ENCODE measurements at regions not wholly inside any gene's neighbourhood (a gene's known extent, or its start where the extent isn't known, plus 50 kb on each side); places are given as distances from the start of the nearest gene placed in this dataset.

DNA sequence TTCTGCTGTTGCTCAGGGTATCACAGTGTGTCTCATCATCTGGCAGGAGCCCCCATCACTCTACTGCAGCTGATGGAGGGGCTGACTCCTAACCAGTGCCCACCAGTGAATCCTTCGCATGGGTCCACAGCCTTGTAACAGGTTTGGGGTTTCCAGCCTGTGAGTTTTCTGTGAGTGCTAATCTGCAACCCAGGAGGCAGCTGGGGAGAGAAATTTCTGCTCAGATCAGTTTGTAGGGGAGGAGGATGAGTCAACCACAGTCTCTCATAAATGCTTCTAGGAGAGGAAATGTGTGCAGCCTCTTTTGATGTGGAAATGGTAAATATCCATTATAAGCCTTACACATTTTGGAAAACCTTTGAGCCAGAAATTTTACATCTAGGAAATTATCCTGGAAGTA lies 871.3 kb downstream of the AACS start:
- DNase-seq: no peak

- DNase-seq: no peak
Observed at GRCh38 chr12:125944446-125944845, 879.2 kb downstream of the AACS start.

DNA sequence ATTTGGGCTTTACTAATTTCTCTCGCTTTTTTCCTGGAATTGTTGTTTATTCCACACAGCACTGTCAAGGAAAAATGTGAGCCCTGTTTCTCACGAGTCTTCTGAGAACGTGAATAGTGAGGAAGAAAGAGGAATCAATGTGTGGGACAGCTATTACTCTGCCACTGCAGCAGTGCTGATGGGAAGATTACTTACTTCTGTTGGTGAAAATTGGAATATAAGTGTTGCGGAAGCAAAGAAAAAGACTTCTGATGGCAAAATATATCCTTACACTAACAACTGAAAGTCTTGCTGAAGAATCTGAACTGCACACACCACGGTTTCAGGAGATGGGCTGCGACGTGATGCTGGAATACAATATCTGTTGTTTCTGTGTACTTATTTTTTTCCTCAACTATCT lies 884.2 kb downstream of the AACS start:
- no peak for DNase-seq

DNA sequence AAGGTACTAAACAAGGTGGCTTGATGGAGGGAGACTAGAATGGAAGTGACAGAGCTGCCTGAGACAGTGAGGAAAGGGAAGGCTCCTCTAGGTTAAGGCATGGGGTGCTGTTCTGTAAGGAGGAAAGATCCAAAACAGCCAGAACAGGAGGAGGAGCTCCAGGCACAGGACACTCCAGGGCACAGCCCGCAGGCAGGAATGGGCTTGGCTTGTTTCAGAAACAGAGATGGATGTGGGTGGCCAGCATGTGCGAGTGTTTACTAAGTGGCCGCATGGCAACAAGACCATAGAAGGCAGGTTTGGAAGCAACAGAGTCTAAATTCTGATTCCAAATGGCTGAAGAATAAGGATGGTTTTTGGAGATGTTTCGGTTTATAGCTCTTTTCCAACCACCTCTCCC lies 889.1 kb downstream of the AACS start:
- no peak for DNase-seq

- DNase-seq: no peak
Observed at GRCh38 chr12:125956186-125956585, 891.0 kb downstream of the AACS start.

DNA sequence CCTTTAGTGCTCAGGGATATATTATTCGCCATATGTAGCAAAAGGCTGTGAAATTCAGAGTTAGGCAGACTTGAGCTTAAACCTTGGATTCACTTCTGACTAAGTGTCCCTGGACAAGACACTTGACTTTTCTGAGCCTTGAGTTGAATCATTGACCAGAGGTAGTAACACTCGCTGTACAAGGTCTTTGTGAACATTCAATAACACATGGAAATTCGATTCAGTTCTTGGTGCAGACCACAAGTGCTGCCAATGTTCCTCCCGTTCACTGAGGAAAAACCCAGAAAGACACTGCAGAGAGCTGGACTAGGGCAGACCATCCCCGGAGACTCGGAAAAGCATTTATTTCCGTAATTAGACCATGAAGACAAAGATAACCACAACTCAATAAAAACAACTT lies 901.4 kb downstream of the AACS start:
- DNase-seq: no peak

DNA sequence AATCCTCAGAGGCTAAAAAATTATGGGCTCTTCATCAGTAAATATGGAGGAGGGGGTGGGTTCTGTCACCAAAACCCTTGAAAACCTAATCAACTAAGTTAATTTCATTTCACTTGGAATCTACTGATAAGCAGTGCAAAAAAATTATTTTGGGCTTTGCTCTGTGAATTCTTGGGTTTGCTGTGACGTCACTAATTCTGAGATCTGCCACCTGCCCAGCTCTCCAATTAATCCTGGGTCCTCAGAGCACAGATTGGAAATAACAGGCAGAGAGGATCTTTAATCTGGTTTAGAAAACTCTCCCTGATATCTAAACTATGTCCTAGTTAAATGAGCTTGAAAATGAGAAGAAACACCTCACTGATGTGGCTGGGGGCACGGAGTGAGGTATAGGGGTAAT lies 903.2 kb downstream of the AACS start:
- no peak for DNase-seq

- DNase-seq: no peak
Observed at GRCh38 chr12:125971981-125972380, 906.7 kb downstream of the AACS start.

DNA sequence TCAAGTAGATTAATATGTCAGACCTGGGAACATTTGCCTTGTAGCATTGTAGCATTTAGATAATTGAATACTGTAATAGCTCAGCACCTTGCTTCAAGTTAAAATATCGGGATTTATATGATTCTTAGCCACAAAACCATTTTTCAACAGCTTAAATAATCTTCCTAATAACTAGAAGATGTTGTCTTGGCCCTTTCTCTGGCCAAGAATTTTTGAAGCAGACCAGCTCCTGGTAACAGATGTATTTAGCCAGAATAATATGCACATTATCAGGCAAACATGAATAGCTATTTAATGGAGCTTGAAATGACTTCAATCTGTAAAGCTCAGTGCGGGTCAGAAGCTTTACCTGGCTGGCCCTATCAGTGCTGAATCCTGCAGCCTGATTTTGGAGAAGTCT lies 913.1 kb downstream of the AACS start:
- DNase-seq: no peak

GRCh38 chr12:125981610-125982253 lies 916.5 kb downstream of the AACS start:
- no peak for DNase-seq

DNA sequence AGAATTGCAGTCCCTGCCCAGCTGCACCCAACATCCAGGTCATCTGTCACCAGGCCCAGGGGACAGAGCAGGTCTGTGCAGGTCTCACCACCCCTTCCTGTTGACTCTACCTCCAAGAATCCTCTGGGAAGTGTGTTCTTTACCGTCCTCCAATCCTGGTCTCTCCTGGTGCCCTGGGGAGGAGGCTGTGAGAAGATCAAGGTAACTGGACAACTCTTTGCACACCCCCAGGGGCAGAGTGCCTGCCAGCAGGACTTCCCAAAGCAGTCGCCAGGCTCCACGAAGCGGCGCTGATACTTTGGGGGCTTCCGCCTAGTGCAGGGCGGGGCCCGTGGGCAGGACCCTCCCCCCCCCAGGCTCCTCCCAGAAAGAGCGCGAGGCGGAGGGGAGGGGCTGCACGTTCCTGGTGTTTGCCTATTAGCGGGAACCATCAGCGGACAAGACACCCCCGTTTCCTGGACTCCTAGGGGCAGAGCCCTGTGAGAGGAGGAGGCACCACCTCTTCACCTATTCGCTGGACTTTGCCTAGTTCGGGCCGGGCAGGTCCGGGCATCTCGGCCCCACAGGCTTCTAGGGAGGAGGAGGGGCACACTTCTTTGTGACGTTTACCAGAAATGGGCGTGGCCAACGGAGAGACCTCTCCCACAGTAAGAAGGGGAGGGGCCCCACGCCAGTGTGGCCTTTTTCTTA lies 918.0 kb downstream of the AACS start:
- no peak for DNase-seq

- no peak for DNase-seq
Observed at GRCh38 chr12:125983784-125984500, 918.7 kb downstream of the AACS start.

DNA sequence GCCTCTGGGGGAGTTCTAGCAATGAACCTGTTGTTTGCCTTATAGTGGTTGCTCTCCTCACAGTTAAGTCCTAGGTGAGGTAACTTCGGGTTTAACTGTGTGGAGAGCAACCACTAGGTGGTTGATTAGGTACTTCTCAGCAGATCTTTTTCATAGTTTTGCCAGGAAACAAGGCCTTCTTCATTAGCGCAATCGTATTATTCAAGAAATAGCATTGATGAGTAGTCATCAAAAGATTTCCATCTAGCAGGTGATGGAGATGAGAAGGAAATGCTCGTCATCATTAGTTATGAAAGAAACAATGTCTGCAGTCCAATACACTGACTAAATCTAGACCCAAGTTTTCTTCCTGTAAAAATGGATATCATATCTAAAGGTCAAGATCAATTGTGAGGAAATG lies 923.3 kb downstream of the AACS start:
- DNase-seq: no peak

DNA sequence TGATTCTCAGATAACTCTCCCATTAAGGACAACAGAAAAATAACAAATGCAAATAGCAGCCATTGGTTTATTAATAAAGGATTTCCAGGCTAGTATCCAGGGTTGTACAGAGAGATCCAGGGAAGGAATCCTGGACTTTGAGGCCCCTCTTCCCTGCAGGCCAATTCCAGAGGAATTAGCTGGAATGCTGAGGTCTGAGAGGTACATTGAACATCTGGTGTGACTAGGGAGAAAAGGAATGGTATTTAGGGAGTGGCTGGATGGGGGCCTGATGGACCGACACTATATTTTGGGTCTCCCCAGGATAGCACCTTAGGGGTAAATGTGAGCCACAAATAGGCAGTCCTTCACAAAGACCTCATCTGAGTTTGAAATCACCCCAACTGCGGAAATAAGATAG lies 924.5 kb downstream of the AACS start:
- no peak for DNase-seq

DNA sequence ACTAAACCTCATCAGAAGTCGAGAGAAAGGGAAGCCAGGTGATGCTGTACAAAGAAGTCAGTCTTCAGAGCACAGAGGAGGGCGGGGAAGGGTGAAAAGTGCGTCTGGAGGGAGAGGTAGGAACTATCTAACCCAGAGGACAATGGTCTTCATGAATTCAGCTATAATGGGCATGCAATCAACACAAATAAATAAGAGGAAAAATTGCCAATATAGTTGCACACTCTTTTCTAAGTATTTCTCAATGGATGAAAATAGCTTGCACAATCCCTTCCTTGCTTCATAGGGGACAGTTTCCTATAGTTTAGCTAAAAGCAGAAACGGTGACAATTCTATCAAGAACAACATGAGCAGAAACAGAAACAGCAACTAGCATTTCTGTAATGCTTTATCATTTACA lies 931.2 kb downstream of the AACS start:
- DNase-seq: no peak

GRCh38 chr12:125999628-126000027 lies 934.4 kb downstream of the AACS start:
- DNase-seq: no peak

DNA sequence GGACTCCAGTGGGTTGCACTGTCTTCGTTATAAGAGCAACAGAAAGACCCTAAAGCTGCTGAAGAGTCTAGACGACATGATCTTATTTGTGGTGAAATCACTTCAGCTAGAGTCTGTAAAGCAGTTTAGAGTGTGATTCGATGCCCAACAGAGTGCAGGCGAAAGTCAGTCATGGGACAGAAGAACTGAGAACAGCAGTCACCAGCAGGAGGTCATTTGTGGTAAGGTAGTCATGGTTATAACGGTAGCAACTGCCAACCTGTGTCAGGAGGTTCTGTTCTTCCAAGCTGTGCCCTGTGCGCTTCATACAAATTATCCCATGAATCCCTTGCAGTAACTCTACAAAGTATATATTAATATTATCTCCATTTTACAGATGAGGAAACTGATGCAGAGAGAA lies 954.1 kb downstream of the AACS start:
- DNase-seq: no peak

DNA sequence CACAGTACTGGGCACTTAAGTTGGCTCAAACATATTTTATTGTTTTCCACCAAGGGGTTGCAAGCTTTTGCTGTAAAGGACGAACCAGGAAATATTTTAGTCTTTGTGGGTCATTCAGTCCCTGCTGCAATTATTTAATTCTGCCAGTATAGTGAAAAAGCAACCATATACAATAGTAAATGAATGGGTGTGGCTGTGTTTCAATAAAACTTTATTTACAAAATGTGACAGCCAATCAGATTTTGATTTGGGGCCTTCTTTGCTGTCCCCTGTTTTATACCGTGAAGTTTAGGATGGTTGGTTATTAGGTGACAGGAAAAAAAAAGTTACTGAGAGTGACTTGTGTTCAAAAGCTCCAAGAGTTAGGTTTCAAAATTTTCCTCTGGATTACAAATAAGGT lies 956.4 kb downstream of the AACS start:
- no peak for DNase-seq

DNA sequence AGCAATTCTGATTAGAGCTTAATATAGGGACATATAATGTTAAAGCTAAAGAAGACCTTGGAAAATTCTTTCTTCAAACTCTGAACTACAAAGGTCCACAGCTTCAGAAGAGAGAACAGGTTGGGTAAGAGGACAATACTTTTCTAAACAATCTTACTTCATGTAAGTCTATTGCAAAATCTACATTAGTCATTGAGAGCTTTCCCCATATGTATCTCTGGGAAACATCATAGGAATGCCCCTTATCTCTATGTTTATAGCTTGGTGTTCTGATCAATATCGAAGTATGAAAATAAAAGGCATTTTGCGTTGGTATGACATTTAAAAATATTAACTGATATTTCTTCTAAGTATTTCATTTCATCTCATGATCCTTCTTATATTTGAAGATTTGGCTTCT lies 962.6 kb downstream of the AACS start:
- DNase-seq: no peak

DNA sequence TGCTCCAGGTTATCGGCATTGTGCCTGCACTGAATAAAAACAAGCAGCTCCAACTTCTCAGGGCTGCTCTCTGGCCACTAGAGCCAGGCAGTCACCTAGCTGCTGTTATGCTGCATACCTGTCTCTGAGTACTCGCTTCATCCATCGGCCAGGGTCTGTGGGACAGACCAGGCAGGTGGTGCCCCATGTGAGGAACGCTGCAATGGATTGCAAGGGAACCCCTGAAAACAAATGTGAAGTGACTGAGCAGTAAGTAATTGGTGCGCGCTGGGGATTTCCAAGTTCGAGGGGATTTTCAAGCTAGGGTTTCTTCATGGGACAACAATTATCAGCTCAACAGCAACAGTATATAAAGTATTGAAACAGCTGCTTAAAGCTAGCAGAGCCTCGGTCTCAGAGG lies 965.3 kb downstream of the AACS start:
- no peak for DNase-seq

- no peak for DNase-seq
Observed at GRCh38 chr12:126033751-126034150, 968.5 kb downstream of the AACS start.

- DNase-seq: no peak
Observed at GRCh38 chr12:126036348-126036747, 971.1 kb downstream of the AACS start.

DNA sequence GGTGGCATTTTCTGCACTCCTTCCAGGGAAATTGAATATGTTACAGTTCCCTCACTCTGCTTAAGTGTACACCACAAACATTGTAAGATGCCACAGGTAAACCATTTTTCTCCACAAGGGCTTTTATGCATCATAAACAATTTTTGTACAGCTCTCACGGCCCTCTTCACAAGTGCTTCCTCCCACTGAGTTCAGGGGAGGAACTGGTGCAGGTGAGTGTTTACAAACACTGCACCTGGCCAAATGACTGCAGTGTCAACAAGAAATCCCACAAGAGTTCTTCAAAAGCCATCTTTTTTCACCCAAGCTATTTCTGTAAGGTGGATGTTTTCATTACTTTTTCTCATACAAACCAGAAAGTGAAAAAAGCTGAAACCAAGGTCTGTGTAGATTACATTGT lies 973.2 kb downstream of the AACS start:
- DNase-seq: no peak

DNA sequence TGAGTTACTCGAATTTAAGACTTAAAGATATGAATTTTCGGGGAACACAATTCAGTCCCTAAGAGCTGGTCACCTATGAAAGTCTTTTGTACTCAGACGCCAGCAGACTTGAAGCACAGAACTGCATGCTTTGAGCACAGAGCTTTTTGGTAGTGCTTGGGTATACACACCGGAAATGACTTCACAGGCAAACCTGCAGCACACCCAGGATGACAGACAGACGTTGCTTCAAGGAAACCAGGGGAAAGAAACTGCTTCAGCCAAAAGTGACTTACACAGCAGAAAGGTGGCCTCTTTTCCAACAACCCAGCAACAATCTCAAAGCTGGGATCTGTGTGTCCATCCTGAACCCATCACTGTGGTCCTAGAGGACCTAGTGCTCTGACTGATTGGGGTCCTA lies 975.1 kb downstream of the AACS start:
- no peak for DNase-seq

DNA sequence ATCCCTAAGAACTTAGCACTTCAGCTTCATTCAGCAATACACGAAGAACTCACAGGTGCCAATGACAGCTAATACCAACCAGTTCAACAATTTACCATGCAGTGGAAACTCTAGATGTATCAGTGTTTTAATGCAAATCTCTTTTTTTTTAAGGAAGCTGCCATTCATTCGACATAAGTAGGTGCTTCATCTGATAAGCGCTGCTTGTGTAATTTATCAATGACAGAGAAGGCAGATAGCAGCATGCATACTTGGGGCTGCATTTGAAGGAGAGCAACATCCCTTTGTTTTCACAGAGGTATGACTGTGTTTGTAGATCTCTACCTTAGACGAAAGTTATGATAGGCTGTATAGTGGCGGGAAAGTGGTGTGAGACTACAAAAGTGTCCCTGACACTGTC lies 977.1 kb downstream of the AACS start:
- DNase-seq: no peak

All from NCI-H1417 treated with DMSO at 0.1 percent for 48 hours (cell line).